NCI-H1930 (cell line): ENCODE measurements at regions not wholly inside any gene's neighbourhood (a gene's known extent, or its start where the extent isn't known, plus 50 kb on each side); places are given as distances from the start of the nearest gene placed in this dataset.
"Not testable (repeated sequence)": the region's sequence is repeated elsewhere in the genome, so short reads cannot be mapped to it uniquely, and the experiment has no call there.

Experiments used
- DNase-seq, 2 experiments: peaks; one replicate each; lab custom pipeline; 2025; lab: John Stamatoyannopoulos, UW

- DNase-seq, result no peak
Measured at GRCh38 chr6:68013780-68014515, 621.1 kb upstream of the ADGRB3 start.

- no peak for DNase-seq
Measured at GRCh38 chr6:68012822-68013221, 622.3 kb upstream of the ADGRB3 start.

GRCh38 chr6:68010936-68011335, 624.1 kb upstream of the ADGRB3 start:
- no peak for DNase-seq

- no peak for DNase-seq
Measured at GRCh38 chr6:68008445-68008844, 626.6 kb upstream of the ADGRB3 start.

GRCh38 chr6:68007717-68008116, 627.4 kb upstream of the ADGRB3 start:
- DNase-seq, result no peak

GRCh38 chr6:67986694-67987232, 648.3 kb upstream of the ADGRB3 start:
- no peak for DNase-seq

- no peak for DNase-seq
Measured at GRCh38 chr6:67976486-67976885, 658.6 kb upstream of the ADGRB3 start.

- DNase-seq, result no peak
Measured at GRCh38 chr6:67974931-67975330, 660.2 kb upstream of the ADGRB3 start.

- no peak for DNase-seq
Measured at GRCh38 chr6:67971812-67972211, 663.3 kb upstream of the ADGRB3 start.

GRCh38 chr6:67966830-67967229, 668.3 kb upstream of the ADGRB3 start:
- no peak for DNase-seq

GRCh38 chr6:67956352-67956751, 678.7 kb upstream of the ADGRB3 start:
- DNase-seq, result no peak

- DNase-seq, result no peak
Measured at GRCh38 chr6:67952948-67953347, 682.1 kb upstream of the ADGRB3 start.

- DNase-seq, result no peak
Measured at GRCh38 chr6:67952121-67952520, 683.0 kb upstream of the ADGRB3 start.

- not testable (repeated sequence) for DNase-seq
Measured at GRCh38 chr6:67947762-67948161, 687.3 kb upstream of the ADGRB3 start.

- DNase-seq, result no peak
Measured at GRCh38 chr6:67935976-67936477, 699.1 kb upstream of the ADGRB3 start.

- no peak for DNase-seq
Measured at GRCh38 chr6:67933278-67933677, 701.8 kb upstream of the ADGRB3 start.

- not testable (repeated sequence) for DNase-seq
Measured at GRCh38 chr6:67922588-67922987, 712.5 kb upstream of the ADGRB3 start.

GRCh38 chr6:67920040-67920439, 715.0 kb upstream of the ADGRB3 start:
- not testable (repeated sequence) for DNase-seq

GRCh38 chr6:67916399-67916798, 718.7 kb upstream of the ADGRB3 start:
- no peak for DNase-seq

- DNase-seq, result no peak
Measured at GRCh38 chr6:67914419-67914818, 720.7 kb upstream of the ADGRB3 start.

GRCh38 chr6:67909354-67909753, 725.7 kb upstream of the ADGRB3 start:
- DNase-seq, result no peak

GRCh38 chr6:67908379-67908778, 726.7 kb upstream of the ADGRB3 start:
- no peak for DNase-seq

GRCh38 chr6:67904735-67905134, 730.3 kb upstream of the ADGRB3 start:
- not testable (repeated sequence) for DNase-seq

GRCh38 chr6:67898875-67899274, 736.2 kb upstream of the ADGRB3 start:
- DNase-seq, result no peak
